Head of caudate nucleus (tissue), 42 donors: ENCODE measurements at regions not wholly inside any gene's neighbourhood (a gene's known extent, or its start where the extent isn't known, plus 50 kb on each side); places are given as distances from the start of the nearest gene placed in this dataset.

Source experiments
- DNase-seq, 42 donors: peaks; one replicate each; pipeline versions ENCODE4 v3.0.0 to v3.0.0-alpha.2; 2020 to 2021; ENCODE audit warnings: mixed read lengths in 7 of 42
- intact Hi-C: fragments of 100-400 bp; cut with DNase I; formaldehyde crosslinking; loops from one replicate; pipeline ENCODE4 v1.15.0; 2022

DNA sequence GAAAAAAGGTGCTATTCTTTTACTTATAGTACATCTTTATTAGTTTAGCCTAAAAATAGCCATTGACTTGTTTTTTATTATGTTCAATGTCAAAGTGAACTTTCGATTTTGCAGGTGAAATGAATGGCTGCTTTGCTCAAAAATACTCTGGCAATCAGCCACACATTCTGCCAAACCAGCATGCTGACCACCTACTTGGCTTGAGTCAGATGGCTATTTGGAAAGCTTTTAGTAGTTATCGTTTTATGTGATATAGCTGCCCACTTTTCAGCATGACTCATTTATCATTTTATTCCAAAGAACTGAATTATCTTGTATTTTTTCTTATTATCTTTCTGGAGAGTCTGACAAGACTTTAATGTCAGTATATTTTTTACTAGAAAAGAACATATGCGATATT is 1615.8 kb upstream of the TMEFF2 start:
- no peak for DNase-seq
- intact Hi-C loops: no loop called here

DNA sequence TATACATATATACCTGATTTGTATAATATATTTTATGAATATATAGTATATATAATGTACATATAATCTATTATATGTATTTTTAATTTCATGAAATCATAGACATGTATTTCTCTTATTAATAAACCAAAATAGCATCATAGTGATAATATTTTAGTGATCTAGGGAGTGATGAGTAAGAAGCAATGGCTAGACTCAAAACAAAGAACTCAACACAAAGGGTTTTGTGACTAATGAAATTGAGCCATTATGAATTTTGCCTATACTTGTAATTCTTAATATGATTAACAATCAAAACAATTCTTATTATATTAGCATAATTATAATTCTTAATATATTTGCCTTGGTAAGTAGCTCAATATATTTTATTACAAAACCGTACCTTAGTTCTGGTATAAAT is 1614.1 kb upstream of the TMEFF2 start:
- no peak for DNase-seq
- intact Hi-C loops: no loop called here

DNA sequence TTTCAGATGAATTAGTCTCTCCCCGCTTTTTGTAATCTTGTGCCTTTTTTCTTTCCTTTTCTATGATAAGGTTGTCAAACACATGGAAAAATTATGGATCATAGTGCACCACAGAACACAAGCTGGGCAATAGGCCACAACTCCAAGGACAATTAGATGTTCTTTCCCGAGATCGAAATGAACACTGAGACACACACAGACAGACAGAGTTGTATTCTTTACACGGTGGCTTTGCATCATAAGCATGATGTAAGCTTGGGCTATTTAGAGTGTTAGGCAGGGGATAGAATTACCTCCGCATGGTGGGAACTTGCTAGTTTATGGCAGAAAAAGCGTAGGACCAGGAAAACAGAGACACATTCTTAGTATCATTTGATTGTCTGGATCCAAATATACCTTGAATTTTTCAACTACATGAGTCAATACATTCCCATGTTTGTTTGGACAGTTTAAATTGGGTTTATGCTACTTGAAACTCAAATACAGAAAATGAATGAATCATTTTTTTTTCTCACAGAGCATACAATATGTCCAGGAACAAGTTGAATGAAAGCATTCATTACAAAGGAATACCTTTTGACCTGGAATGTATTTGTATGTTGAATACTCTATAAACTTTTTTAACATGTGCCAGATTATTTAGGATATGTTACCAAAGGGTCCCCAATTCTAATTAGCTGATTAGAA is 1611.5 kb upstream of the TMEFF2 start:
- no peak for DNase-seq
- intact Hi-C loops: no loop called here

DNA sequence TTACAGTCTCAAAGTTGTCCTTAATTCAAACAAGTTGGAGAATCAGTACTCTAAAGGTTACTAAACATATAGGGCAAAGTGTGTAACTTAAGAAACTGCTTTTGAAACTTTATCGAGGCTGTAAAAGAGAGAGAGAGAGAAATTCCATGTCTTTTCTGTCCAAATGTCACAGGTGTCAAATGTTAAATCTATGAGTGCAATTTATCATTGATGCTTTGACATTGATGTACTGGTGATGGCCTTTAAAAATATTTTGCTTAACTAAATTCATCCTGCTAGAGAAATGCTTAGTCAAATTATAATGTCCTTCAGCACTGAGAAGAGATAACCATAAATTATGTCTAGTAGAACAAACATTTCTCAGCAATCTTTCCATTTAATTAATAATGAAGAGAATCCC is 1602.1 kb upstream of the TMEFF2 start:
- intact Hi-C loops: no loop called here
- no peak for DNase-seq

DNA sequence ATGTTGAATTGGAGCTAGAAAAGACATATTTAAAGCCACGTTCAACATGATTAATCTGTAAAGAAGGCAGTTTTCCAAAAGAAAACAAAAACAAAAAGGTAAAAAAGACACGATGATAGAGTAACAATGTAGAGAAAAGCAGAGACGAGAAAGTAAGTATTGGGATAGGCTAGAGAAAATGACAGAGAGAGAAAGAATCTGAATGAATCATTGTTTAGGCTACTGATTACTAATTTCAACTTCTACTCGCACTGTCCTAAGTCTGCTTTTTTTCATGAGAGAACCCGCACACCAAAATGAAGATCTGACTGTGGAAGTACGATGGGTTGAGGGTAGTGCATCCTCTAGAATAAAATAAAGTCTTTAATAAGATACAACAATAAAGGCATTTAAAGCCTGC is 1599.2 kb upstream of the TMEFF2 start:
- no peak for DNase-seq
- intact Hi-C loops: no loop called here

DNA sequence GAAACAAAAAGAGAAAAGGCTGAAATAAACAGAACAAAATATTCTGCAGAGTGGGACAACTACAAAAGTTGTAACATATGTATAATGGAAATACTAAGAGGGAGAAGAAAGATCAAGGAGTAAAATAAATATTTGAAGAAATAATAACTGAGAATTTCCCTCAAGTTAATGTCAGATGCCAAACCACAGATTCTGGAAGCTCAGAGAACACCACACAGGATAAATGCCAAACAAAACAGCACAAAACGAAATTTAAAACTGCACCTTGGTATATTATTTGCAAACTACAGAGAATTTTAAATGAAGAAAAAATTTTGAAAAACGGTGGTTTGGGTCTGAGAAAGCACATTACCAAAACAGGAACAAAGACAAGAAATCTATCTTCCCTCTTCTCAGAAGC is 1588.9 kb upstream of the TMEFF2 start:
- DNase-seq: no peak
- intact Hi-C loops: no loop called here

DNA sequence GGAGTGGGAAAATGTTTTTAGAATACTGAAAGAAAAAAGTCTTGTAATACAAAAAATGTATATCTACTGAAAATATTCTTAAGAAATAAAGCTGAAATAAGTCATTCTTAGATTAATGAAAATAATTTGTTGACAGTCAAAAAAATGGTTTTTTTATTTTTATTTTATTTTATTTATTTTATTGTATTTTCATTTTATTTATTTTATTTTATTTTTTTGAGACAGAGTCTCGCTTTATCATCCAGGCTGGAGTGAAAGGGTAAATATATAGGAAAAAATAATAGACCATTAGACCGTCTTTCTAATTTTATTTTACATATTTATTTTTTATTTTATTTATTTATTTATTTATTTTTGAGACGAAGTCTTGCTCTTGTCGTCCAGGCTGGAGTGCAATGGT is 1583.6 kb upstream of the TMEFF2 start:
- intact Hi-C loops: no loop called here
- no peak for DNase-seq

DNA sequence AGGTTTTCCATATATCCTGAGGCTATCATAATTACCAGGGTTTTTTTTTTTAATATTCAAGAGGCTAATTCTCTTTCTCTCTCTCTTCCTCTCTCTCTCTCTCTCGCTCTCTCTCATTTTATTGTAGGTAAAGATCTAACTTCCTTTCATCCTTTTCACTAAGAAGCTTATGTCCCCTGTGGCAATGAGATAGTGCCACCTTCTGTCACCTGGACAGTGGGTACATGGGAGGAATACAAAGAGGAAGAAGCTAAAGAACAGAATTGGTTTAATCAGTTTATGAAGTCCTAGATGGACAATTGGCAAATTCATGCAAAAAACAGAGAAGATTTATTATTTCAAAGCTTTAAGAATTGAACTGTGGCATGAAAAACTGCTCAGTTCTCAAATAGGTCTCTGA is 1582.3 kb upstream of the TMEFF2 start:
- no peak for DNase-seq
- intact Hi-C loops: no loop called here

DNA sequence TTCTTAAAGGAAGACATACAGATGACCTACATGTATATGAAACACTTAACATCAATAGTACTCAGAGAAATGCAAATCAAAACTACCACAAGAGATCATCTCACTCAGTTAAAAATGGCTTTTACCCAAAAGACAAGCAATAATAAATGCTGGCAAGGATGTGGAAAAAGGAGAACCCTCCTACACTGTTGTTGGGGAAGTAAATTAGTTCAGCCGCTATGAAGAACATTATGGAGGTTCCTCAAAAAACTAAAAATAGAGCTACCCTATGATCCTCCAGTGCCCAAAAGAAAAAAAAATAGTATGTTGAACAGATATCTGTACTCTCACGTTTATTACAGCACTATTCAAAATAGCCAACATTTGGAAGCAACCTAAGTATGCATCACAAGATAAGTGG is 1579.4 kb upstream of the TMEFF2 start:
- intact Hi-C loops: no loop called here
- DNase-seq: no peak

DNA sequence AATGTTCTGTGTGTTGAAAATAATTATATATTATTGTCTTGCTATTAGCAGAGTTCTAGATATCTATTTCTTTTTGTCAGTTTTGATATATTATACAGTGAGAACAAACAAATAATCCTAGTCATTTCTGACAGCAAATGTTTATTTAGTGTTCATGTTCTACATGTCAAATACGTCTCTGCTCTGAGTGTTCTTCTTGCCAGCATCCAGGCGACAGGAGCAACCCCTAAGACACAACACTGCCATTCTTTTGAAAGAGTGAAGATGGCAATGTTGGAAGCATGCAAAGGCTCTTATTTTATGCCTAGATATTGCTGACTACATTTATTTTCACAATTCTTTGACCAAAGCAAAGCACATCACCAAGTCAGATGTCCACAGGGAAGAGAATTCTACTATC is 1556.6 kb upstream of the TMEFF2 start:
- intact Hi-C loops: no loop called here
- no peak for DNase-seq

DNA sequence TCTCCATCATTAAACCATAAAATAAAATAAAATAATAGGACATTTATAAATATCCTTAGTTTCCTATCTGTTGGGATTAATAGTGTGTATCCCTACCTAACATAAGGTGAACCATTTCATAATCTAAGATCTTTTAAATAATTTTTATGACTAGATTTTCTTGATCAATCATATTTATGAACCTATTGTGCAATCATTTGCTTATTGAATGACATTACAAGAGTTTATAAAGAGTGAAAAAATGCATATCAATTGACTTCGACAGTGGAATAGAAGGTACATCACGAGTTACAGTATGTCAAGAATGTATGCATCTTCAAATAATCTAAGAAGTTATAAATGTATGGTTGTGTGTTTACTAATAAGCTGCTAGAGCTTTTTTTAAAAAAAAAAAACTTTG is 1554.8 kb upstream of the TMEFF2 start:
- intact Hi-C loops: no loop called here
- DNase-seq: no peak

DNA sequence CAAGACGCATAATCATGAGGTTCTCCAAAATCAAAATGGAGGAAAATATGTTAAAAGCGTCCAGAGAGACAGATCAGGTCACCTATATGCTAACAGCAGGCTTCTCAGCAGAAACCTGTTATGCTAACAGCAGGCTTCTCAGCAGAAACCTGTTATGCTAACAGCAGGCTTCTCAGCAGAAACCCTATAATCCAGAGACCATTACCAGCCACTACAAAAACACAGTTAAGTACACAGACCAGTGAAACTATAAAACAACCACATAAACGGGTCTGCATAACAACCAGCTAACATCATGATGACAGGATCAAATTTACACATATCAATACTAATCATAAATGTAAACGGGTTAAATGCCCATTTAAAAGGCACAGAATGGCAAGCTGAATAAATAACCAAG is 1548.4 kb upstream of the TMEFF2 start:
- DNase-seq: no peak
- intact Hi-C loops: no loop called here

DNA sequence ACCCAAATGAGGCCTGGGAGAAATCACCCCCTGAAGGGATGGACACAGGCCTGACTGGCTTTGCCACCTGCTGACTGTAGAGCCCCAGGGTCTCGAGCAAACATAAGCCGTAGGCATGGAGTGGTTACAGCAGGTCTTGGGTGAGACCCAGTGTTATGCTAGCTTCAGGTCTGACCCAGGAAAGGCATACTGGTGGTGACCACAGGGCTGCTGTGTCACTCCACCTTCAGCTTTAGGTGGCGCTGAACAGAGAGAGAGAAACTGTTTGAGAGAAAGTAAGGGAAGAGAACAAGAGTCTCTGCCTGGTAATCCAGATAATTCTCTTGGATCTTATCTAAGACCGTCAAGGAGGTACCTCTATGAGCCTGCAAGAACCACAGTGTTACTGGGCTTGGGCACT is 1544.2 kb upstream of the TMEFF2 start:
- intact Hi-C loops: no loop called here
- DNase-seq: no peak

DNA sequence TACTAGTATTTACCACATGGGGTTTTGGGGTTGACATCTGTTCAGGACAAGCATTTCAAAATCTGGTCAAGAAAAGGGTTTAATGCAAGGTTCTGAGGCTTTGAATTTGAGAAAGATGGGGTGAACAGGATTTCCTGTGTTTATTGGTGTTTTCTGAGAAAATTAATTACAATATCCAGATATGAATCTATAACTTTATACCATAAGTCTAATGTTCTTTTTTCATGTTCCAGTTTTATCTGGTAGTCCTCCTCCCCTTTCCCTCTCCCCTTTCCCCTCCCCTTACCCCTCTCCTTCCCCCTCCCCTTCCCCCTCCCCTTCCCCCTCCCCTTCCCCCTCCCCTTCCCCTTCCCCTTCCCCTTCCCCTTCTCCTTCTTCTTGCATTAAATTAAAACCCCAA is 1518.2 kb upstream of the TMEFF2 start:
- no peak for DNase-seq
- intact Hi-C loops: no loop called here

DNA sequence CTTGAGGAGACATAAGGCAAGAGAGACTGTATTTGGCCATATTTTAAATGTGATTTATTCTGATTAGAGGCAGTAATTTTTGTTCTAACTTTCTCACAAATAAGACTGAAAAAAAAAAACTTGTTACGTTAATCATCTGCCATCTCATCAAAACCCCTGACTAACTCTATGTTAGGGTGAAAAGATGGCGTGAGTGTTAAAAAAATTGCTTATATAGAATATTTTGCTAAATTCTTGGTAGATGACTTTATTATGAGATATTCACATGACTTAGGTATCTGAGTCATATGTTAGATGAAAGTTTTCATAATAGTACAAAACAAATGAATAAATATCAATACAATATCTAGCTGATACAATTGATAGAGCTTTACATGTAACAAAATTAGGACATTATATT is 1508.7 kb upstream of the TMEFF2 start:
- intact Hi-C loops: no loop called here
- DNase-seq: no peak

DNA sequence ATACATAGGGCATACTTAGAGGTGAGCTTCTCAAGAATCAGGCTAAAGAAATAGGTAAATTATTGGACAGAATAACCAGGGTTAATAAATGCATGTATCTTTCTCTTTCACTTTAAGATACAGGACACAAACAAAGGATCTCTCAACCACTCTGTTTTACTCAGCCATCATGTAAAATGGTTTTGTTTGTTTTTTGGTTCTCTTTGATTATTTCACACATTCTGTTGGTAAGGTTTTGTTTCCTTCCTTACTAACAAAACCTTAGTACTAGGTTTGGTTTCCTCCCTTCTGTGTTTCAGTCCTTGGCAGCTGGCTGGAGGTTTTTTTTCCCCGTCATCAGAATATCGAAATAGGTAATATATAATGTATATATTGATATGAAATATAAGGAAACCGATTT is 1506.8 kb upstream of the TMEFF2 start:
- no peak for DNase-seq
- intact Hi-C loops: no loop called here

DNA sequence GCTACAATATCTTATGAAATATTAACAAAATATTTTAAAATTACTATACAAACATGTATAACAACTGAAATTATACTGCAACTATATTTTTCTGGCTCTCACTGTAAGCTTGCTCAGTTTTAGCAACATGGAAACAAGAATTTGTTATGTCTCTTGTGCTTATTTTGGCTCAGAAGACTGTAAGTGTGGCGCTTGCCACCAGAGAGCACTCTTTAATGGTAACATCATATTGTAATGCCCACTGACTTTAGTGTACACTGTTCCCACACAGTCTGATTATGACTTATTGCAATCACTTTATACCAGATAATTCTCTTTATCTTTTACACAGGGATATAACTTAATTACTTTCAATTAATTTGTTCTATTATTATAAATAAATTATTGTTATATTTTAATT is 1500.6 kb upstream of the TMEFF2 start:
- intact Hi-C loops: no loop called here
- DNase-seq: peak in 2 of 42 donors; percentile 2 to 6

DNA sequence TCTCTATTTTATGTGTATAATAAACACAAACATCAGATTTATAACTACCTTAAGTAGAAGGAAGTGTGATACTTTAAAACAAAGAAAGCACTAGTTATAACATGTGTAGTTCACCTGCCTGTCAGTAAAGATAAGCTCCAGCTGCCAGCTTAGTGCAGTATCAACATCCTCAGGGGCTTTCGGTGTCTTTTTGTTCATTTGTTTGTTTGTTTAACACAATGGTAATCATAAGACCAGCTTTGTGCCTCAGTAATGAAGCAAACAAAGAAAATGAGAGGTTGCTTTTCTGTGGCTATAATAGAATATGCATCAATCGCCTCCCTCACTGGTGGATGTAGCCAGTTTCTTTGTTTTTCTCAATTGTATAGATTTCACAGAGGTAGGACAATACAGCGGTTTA is 1499.0 kb upstream of the TMEFF2 start:
- intact Hi-C loops: no loop called here

DNA sequence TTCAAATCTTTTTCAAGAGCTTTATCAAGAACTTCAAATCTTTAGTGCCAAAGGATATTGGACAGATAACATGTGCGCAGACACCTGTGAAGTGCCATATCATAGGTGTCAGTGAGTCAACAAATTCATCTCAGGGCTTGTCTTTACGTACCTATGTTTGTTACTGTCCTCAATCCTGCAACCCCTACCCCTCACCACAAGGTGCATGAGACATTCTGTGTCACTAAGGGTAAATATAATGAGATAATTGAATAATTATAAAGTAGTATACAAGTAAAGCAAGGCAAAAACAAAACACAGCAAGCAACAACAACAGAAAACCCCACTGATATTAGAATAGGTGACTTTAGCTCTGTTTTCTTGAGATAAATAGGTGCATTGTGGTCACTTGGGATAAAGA is 1495.8 kb upstream of the TMEFF2 start:
- no peak for DNase-seq
- intact Hi-C loops: no loop called here

More for the DNA sequence above, 1499.0 kb upstream of the TMEFF2 start:
- no peak for DNase-seq

DNA sequence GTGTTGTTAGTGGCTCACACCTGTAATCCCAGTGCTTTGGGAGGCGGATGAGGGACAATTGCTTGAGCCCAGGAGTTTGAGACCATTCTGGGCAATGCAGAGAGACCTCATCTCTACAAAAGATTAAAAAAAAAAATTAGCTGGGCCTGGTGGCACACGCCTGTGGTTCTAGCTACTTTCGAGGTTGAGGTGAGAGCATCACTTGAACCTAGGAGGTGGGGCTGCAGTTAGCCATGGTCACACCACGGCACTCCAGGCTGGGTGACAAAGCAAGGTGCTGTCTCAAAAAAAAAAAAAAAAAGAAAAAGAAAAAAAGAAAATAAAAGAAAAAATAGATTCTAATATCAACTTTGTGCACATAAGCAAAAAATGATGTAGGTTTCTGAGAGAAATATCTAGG is 1492.5 kb upstream of the TMEFF2 start:
- intact Hi-C loops: no loop called here
- DNase-seq: no peak

DNA sequence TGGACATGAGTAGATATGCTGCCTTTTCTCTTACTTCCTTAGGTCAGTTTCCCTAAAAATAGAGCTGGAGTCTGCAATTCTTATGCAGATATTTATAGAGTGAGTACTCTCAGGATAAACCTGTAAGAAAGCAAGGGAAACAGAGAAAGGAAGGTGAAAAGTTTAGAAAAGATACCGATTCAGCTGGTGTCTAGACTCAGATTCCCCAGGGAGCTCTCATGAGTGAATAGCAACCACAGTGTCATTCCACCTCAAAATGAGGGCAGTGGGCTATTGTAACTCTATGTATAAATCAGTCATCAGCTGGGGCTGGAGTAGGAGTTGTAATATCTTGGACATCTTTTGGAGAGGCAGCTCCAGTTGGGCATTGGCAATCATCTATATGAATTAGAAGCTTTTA is 1485.1 kb upstream of the TMEFF2 start:
- intact Hi-C loops: no loop called here
- DNase-seq: no peak

DNA sequence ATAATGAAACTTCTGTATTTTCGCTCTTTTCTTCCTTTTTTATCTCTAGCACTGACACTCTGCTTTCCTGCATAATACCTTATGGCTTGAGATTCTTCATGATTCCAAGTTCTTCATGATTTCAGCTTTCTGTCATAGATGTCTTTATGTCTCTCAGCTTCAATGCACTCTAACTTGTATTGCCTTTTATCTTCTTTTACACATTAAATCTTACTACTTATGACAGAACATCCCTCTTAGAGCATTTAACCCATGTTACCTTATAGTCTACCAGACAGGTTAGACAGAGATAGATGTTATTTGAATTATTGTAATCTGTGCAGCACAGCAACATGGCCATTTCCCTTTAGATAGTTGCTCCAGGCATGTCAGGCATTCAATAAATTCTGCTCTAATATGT is 1475.7 kb upstream of the TMEFF2 start:
- intact Hi-C loops: no loop called here
- no peak for DNase-seq
